HG02623 (cell line): ENCODE measurements at regions not wholly inside any gene's neighbourhood (a gene's known extent, or its start where the extent isn't known, plus 50 kb on each side); places are given as distances from the start of the nearest gene placed in this dataset.
"Not testable (repeated sequence)": the region's sequence is repeated elsewhere in the genome, so short reads cannot be mapped to it uniquely, and the experiment has no call there.

Experiments used
- ATAC-seq: cut with Tn5 transposase; IDR thresholded peaks from one replicate; pipeline ENCODE4 v1.9.1; 2021; ENCODE audit warnings: moderate library complexity; ENCODE audit not compliant: unreplicated experiment

DNA sequence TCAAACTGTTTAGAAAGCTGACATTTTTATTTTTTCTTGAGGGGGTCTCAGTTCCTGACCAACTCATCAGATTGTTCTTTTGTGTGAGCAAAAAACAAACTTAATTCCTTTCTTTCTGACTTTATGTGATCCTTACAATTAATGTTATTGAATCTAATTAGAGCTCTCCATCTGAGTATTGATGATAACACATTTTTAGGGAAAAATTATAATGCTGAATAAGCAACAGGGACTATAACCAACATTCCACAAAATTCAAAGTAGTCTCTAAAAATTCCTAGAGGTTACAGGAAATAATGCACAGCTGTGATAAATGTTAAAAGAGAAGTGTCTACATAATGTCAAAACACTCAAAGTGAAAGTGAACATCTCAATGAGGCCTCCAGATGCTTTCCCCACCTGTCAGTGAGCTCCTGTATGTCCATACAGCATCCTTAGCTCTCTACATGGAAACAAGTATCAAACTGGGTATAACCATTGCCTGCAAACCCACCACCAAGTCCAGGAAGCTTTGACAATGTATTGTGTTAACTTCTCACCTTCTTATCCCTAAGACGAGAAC lies 786.0 kb upstream of the SLC39A10 start:
- ATAC-seq, result no peak

- ATAC-seq, result no peak
Measured at GRCh38 chr2:194867328-194867727, 789.7 kb upstream of the SLC39A10 start.

- ATAC-seq, result no peak
Measured at GRCh38 chr2:194854941-194855340, 802.1 kb upstream of the SLC39A10 start.

DNA sequence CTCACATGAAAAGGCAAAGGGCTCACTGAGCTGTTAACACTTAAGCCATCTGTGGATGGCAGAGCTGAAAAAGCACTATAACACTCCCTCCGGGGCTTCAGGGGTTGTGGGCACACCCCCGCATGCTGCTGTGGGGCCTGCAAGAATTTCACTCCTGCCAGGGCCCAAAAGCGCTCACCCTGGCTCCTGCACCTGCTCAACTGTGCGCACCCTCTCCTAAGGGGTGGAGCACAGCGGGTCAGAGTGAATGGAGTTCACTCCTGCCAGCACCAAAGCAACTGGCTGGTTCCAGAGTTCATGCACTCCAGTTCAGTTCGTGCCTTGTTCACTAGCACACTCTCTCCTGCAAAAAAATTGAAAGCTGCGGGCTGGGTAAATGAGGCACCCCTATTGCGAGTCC lies 814.2 kb upstream of the SLC39A10 start:
- no peak for ATAC-seq

- ATAC-seq, result not testable (repeated sequence)
Measured at GRCh38 chr2:194834371-194834770, 822.7 kb upstream of the SLC39A10 start.

DNA sequence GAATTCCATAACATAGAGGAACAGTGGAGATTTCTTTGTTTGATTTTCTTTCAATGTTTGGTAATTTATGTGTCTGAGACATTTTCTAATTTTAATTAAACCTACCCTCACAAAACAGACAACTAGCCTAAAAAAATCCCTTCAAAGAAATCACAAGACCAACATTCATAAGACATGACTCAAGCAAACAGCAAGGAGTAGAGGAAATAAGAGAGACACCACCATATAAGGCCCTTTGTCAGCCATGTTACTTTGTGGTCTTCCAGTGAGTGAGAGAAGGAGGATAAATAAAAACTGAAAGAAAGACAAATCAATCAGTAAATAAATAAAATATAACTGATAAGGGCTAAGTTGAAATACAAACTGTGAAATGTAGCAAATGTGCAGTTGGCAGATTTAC lies 830.8 kb upstream of the SLC39A10 start:
- ATAC-seq, result no peak

- no peak for ATAC-seq
Measured at GRCh38 chr2:194824450-194824849, 832.6 kb upstream of the SLC39A10 start.

DNA sequence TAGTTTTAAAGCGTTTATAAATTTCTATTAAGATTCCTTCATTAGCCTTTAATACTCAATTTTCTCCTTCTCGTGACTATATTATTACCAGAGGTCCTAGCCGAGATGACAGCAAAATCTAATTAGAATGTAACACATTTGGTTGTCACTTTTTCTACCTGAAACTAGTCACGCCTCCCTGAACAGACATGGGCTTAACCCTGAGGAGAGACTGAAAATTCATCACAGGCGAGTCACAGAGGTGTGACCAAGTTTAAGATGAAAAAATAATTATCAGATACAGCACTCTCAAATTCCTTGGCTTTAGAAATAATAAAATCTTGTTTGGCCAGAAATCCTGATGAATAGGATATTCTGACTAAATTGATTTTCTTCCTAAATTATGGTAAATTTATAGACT lies 834.4 kb upstream of the SLC39A10 start:
- ATAC-seq, result no peak

DNA sequence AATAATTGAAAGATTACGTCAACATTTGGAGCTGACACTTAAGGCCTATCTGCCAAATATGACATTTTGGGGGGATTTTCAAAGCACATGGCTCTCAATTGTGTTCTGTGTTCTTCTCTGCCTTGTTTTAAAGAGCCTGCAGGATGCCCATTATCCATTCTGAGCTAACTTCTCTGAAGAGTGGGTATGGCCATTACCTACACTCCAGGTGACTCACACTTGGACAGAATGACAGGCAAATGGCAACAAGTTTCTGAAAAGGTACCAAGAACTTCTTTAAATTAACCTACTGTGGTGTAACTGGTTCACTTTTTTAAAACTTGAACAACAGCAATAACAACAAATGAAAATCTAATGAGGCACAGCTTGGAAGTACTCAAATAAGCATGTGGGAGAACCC lies 834.9 kb upstream of the SLC39A10 start:
- no peak for ATAC-seq

DNA sequence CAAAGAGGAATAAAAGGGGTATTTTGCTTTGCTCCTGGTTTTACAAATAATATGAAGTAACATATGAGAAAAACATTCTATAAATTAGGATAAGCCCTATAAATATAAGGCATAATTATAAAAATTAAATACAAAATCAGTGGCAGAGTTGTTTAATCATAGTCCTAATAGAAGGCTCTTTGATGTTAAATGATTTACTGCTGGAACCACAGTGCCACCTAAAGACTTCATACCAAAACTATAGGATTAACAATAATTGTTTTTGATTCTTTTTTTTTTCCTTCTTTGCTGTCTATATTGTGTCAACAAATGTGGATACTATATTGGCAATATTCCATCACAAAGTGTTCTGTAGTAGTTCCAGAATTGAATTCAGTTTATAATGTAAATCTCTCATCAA lies 837.7 kb upstream of the SLC39A10 start:
- no peak for ATAC-seq

GRCh38 chr2:194815475-194815874 lies 841.6 kb upstream of the SLC39A10 start:
- no peak for ATAC-seq

DNA sequence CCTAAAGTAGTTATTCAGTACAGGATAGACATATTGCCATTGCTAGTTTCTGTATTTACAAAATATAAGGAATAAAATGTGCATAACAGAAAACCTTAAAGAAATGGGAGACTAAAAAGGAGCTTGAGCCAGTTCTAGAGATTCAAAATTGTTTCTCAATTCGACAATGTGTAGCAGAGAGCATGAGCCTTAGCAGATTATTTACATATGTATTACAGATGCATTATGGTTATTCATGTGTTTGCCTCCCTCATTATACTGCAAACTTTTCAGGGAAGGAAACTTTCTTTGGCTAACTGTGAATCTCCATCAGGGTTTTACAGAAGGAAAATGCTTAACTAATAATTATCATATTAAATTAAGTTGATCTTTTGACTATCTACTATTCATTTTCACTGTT lies 854.4 kb upstream of the SLC39A10 start:
- no peak for ATAC-seq

DNA sequence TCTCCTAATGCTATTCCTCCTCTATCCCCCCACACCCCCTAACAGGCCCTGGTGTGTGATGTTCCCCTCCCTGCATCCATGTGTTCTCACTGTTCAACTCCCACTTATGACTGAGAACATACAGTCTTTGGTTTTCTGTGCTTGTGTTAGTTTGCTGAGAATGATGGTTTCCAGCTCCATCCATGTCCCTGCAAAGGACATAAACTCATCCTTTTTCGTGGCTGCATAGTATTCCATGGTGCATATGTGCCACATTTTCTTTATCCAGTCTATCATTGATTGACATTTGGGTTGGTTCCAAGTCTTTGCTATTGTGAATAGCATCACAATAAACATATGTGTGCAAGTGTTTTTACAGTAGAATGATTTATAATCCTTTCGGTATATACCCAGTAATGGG lies 870.0 kb upstream of the SLC39A10 start:
- ATAC-seq, result not testable (repeated sequence)

DNA sequence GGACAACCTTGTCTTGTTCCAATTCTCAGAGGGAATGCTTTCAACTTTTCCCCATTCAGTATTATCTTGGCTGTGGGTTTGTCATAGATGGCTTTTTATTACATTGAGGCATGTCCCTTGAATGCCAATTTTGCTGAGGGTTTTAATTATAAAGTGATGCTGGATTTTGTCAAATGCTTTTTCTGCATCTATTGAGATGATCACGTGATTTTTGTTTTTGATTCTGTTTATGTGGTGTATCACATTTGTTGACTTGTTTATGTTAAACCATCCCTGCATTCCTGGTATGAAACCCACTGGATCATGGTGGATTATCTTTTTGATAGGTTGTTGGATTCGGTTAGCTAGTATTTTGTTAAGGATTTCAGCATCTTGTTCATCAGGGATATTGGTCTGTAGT lies 885.6 kb upstream of the SLC39A10 start:
- not testable (repeated sequence) for ATAC-seq

GRCh38 chr2:194769030-194769429 lies 888.0 kb upstream of the SLC39A10 start:
- no peak for ATAC-seq

GRCh38 chr2:194765723-194766122 lies 891.3 kb upstream of the SLC39A10 start:
- no peak for ATAC-seq

DNA sequence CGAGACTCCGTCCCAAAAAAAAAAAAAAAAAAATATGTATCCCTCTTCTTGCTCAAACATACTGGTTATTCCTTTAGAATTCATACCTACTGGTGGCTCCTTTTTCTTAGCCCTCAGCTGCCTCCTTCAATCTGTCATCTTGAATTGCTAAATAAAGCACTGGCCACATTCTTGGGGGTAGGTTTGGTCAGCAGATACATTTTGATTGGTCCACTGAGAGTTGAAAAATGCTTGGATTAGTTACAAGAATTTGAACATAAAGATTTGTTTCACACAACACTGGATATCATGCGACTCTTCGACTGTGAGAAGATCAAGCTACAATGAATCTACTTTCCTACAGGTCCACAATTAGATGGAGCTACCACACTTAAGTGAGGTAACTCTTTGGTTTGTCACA lies 906.1 kb upstream of the SLC39A10 start:
- ATAC-seq, result no peak

- ATAC-seq, result no peak
Measured at GRCh38 chr2:194745557-194746146, 911.4 kb upstream of the SLC39A10 start.

GRCh38 chr2:194742706-194743105 lies 914.3 kb upstream of the SLC39A10 start:
- ATAC-seq, result no peak

DNA sequence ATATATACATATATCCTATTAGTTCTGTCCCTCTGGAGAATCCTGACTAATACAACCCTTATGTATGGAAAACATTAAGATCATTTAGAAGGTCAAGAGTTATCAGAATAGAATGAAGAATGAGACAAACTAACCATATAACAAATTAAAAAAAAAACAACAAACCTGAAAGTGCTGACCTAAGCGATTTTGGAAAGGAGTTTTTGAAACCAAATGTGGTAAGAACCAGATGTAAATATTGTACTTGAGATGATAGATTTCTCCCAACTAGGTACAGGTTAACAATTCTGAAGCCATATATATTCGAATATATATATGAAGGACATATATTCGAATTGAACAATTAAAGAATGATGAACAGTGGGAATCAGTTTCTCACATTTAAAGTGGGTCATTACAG lies 917.8 kb upstream of the SLC39A10 start:
- no peak for ATAC-seq

- ATAC-seq, result no peak
Measured at GRCh38 chr2:194735837-194736542, 921.0 kb upstream of the SLC39A10 start.

- no peak for ATAC-seq
Measured at GRCh38 chr2:194730266-194730665, 926.8 kb upstream of the SLC39A10 start.

DNA sequence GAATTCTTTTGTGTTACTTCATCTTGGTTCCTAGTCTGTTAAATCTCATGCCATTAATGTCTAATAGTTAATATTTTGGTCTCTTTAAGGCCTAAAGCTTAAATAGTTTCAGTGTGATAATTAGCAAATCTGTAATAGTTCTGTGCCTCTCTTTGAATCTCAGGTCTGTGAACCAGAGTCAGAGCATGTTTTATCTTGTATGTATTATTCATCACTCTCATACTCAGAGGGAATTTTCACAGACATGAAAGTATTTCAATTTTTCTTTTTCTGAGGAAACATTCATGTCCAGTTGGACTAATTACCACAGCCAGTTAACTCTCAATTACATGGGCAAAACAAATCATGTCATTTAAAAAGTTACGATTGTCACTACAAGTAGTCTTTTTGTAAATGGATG lies 931.9 kb upstream of the SLC39A10 start:
- no peak for ATAC-seq
